MCF 10A (cell line): ENCODE measurements at regions not wholly inside any gene's neighbourhood (a gene's known extent, or its start where the extent isn't known, plus 50 kb on each side); places are given as distances from the start of the nearest gene placed in this dataset.

Source experiments
- BruUV-seq: library from RNA; stranded (reverse); fragments of 400-500 nt; replicated peaks from 2 replicates; lab custom pipeline; 2021; lab: Mats Ljungman, UMichigan
- CTCF ChIA-PET: fragments of 300-600 bp; sonication (Branson Sonifier 250); formaldehyde crosslinking; extraction: SDS; loops from one replicate; lab custom pipeline; 2021; ENCODE audit warnings: antibody characterized with exemption, inconsistent platforms; lab: Yijun Ruan, JAX
- POLR2A ChIA-PET: fragments of 300-600, 350-650 bp; sonication (Branson Sonifier 250); formaldehyde crosslinking; extraction: SDS; loops from one replicate; lab custom pipeline; 2020; ENCODE audit warnings: antibody characterized with exemption, inconsistent platforms; lab: Yijun Ruan, JAX
- DNase-seq: peaks from one replicate; pipeline ENCODE4 v3.0.0-alpha.2; 2018; ENCODE audit not compliant: unreplicated experiment
- H3K27ac Mint-ChIP-seq: one replicate; pipeline ENCODE4 v1.8.0; 2022; ENCODE audit warnings: mild to moderate bottlenecking, low read depth, mixed read lengths; ENCODE audit not compliant: unreplicated experiment
- H3K27me3 Mint-ChIP-seq: one replicate; pipeline ENCODE4 v1.8.0; 2022; ENCODE audit warnings: mixed read lengths; ENCODE audit not compliant: insufficient read depth, unreplicated experiment
- H3K36me3 Mint-ChIP-seq: one replicate; pipeline ENCODE4 v1.8.0; 2022; ENCODE audit warnings: mild to moderate bottlenecking, moderate library complexity, mixed read lengths; ENCODE audit not compliant: insufficient read depth, unreplicated experiment
- H3K4me1 Mint-ChIP-seq: one replicate; pipeline ENCODE4 v1.8.0; 2022; ENCODE audit warnings: mixed read lengths; ENCODE audit not compliant: insufficient read depth, unreplicated experiment
- H3K4me3 Mint-ChIP-seq: one replicate; pipeline ENCODE4 v1.8.0; 2022; ENCODE audit warnings: mild to moderate bottlenecking, moderate library complexity, mixed read lengths; ENCODE audit not compliant: unreplicated experiment
- H3K9me3 Mint-ChIP-seq: one replicate; pipeline ENCODE4 v1.8.0; 2022; ENCODE audit warnings: mixed read lengths; ENCODE audit not compliant: unreplicated experiment
- intact Hi-C: fragments of 100-400 bp; cut with micrococcal nuclease; formaldehyde crosslinking; loops from 2 replicates; pipeline ENCODE4 v1.14.1; 2022
- TF ChIP-seq, protein P1 (sequence below): fragments of 200-600 bp; IDR thresholded peaks from one replicate; pipeline ENCODE4 v1.8.0; 2022; ENCODE audit warnings: antibody characterized with exemption, mild to moderate bottlenecking; ENCODE audit not compliant: unreplicated experiment

DNA sequence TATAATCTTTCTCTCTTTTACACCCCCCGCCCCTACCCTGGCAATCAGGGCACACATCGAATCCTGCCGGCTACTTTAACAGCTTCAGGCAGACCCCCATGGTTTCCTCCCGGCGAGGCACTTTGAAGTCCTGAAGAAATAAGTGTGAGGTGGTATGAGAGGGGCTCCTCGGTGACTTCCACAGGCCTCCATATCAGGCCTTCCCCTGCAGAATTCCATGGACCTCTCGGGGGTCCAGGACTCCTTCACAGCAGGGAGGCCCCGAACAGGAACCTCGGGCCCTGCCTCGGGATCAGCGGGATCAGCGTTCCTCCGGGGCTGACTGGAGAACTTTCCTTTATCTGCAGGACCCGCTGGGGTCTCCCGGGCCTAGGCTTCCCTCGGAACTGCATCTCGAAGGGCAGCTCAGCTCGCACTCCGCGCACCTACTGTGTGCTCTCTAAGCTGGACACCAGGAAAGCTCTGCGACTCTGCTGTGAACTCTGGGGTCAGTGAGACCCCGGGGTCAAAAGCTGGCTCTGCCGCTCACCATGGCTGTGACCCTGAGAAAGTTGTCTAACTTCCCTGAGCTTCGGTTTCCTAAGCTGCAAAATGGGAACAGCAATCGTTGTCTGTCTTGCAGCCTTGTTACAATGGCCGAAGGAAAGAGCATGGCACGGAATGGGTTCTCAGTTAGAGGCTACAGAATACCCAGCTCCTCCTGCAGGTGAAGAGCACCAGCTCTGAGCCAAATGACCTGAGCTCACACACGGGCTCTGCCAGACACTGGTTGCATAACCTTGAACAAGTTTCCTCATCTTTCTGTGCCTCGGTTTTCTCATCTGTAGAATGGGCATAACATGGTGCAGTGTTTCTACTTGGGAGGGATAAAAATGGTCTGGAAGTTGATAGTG, 97.4 kb upstream of the ID2 start:
- Mint-ChIP-seq H3K4me3 (no peak overlapping the region), H3K9me3 (peaks cover 6% of the 10 kb centered on the region), H3K36me3 (peaks cover 4% of the 10 kb centered on the region), H3K27me3 (no peaks in the 10 kb centered on the region), H3K4me1 (no peaks in the 10 kb centered on the region), H3K27ac (no peak overlapping the region)
- POLR2A ChIA-PET: interaction anchor here (0.7 to 1.2 kb wide), 2 partner anchors 9 to 107 kb away, joined by 3 read pairs; no protein-coding TSS in a partner anchor
- no peak for DNase-seq
- TF ChIP-seq, protein P1, sequence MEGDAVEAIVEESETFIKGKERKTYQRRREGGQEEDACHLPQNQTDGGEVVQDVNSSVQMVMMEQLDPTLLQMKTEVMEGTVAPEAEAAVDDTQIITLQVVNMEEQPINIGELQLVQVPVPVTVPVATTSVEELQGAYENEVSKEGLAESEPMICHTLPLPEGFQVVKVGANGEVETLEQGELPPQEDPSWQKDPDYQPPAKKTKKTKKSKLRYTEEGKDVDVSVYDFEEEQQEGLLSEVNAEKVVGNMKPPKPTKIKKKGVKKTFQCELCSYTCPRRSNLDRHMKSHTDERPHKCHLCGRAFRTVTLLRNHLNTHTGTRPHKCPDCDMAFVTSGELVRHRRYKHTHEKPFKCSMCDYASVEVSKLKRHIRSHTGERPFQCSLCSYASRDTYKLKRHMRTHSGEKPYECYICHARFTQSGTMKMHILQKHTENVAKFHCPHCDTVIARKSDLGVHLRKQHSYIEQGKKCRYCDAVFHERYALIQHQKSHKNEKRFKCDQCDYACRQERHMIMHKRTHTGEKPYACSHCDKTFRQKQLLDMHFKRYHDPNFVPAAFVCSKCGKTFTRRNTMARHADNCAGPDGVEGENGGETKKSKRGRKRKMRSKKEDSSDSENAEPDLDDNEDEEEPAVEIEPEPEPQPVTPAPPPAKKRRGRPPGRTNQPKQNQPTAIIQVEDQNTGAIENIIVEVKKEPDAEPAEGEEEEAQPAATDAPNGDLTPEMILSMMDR: no peak
- intact Hi-C loops: no loop called here
- no TSS peak for BruUV-seq
- CTCF ChIA-PET: no interaction called here

DNA sequence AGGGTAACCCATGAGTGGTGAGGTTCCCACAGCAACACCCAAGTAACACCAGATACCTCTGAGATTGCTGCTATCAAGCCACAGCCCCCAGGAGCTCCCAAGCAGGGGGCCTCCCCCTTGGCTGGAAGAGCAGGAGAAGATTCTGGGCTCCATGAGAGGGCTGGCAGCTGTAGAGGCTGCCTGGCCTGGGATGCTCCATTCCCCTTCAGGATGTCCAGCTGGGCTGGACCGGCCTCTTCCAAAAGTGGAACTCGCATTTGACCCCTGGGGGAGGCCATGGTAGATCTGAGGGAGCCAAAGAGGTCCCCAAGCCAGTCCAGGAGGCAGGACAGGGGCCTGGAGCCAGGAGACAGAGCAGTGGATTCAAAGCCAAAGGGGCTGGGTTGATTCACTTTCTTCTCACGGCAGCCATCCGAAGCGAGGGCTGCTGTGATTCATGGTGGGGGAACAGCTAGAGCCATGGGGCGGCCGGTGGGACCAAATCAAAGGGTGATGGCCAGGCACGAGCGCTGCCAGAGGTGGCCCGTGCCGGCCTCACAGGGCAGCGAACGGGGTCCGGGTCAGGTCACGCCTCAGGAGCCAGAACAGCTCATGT, 95.3 kb upstream of the ID2 start:
- DNase-seq: no peak
- no peaks in the 10 kb centered on the region for H3K4me1 Mint-ChIP-seq
- no TSS peak for BruUV-seq
- intact Hi-C loops: no loop called here
- no peak overlapping the region for H3K27ac Mint-ChIP-seq
- ChIA-PET CTCF (interaction anchor here (0.6 to 0.9 kb wide), 2 partner anchors 179 to 1159 kb away, joined by 3 read pairs; no protein-coding TSS in a partner anchor), POLR2A (no interaction called here)
- peaks cover 6% of the 10 kb centered on the region for H3K9me3 Mint-ChIP-seq
- H3K27me3 Mint-ChIP-seq: no peaks in the 10 kb centered on the region
- TF ChIP-seq, protein P1: no peak
- H3K36me3 Mint-ChIP-seq: peaks cover 4% of the 10 kb centered on the region
- no peak overlapping the region for H3K4me3 Mint-ChIP-seq

DNA sequence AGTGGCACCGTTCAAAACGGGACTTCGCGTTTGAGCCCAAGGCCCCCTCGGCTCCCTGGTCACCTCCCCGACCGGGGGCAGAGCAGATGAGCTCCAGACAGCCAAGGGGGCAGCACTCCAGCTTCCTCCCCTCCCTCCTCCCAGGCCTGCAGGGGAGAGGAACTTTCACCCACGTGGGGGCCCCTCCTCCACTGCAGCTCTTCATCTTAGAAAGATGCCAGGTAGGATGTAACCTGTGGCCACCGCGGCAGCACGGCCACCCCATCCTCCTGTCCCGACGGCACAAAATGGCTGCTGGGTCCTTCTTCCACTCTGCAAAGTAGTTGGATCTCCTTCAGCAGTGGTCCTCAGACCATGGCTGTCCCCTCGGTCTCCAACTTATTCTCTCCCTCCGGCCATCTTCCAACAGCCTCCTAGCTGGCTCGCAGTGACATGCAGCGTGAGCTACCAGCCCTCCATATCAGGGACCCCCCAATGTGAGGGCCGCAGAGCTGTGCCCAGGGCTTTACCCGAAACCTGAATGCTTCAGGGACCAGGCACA, 94.5 kb upstream of the ID2 start:
- intact Hi-C loops: no loop called here
- no peak for DNase-seq
- Mint-ChIP-seq H3K27me3 (no peaks in the 10 kb centered on the region), H3K9me3 (peaks cover 6% of the 10 kb centered on the region), H3K4me3 (no peak overlapping the region), H3K27ac (no peak overlapping the region), H3K36me3 (peaks cover 4% of the 10 kb centered on the region), H3K4me1 (no peaks in the 10 kb centered on the region)
- ChIA-PET CTCF (interaction anchor here (0.6 to 0.9 kb wide), 2 partner anchors 179 to 1160 kb away, joined by 3 read pairs; no protein-coding TSS in a partner anchor), POLR2A (no interaction called here)
- BruUV-seq: no TSS peak
- TF ChIP-seq, protein P1: no peak
